ENCODE measurements at regions not wholly inside any gene's neighbourhood (a gene's known extent, or its start where the extent isn't known, plus 50 kb on each side); places are given as distances from the start of the nearest gene placed in this dataset.

- no peaks in the 10 kb centered on the region for H3K9me2 ChIP-seq (replicated peaks; ENCODE audit: insufficient read depth)
- H3K4me3 ChIP-seq = no peak overlapping the region
- H3K4me2 ChIP-seq = no peak overlapping the region
- H3K79me2 ChIP-seq = no peaks in the 10 kb centered on the region
- no peak overlapping the region for H3K27ac ChIP-seq
- no peaks in the 10 kb centered on the region for H3K9me3 ChIP-seq (ENCODE audit: low read depth)
- H4K20me1 ChIP-seq (ENCODE audit: insufficient read depth, poor library complexity, severe bottlenecking) = no peaks in the 10 kb centered on the region
- no peak for DNase-seq (ENCODE audit: low spot score)
- no peaks in the 10 kb centered on the region for H3K4me1 ChIP-seq (ENCODE audit: insufficient read depth)
- no peak for TF ChIP-seq EZH2 (IDR thresholded peaks at IDR 0.05; ENCODE audit: borderline replicate concordance)
- TF ChIP-seq CTCF (IDR thresholded peaks at IDR 0.05; ENCODE audit: poor library complexity) = no peak
- no peak for TF ChIP-seq EZH2phosphoT487 (IDR thresholded peaks at IDR 0.05; ENCODE audit: low read depth, severe bottlenecking, unreplicated experiment)
- no peaks in the 10 kb centered on the region for H3K36me3 ChIP-seq (replicated peaks; ENCODE audit: insufficient read depth, low read depth)
- 95% methylated on average over 1 of the region's 1 CpG for whole genome bisulfite sequencing (ENCODE audit: low lambda C conversion rate, missing lambda C conversion rate)
- H3K27me3 ChIP-seq = no peaks in the 10 kb centered on the region
- H2AFZ ChIP-seq = no peak overlapping the region
These were observed 137.5 kb upstream of the BACH2 start for GRCh38 chr6:90434094-90434493.

- Histone ChIP-seq H3K27ac (no peak overlapping the region), H3K9me2 (replicated peaks; ENCODE audit: insufficient read depth) (no peaks in the 10 kb centered on the region), H3K4me3 (no peak overlapping the region), H3K79me2 (no peaks in the 10 kb centered on the region), H2AFZ (no peak overlapping the region), H4K20me1 (ENCODE audit: insufficient read depth, poor library complexity, severe bottlenecking) (no peaks in the 10 kb centered on the region), H3K4me1 (ENCODE audit: insufficient read depth) (no peaks in the 10 kb centered on the region), H3K9me3 (ENCODE audit: low read depth) (no peaks in the 10 kb centered on the region), H3K27me3 (no peaks in the 10 kb centered on the region), H3K36me3 (replicated peaks; ENCODE audit: insufficient read depth, low read depth) (no peaks in the 10 kb centered on the region), H3K4me2 (no peak overlapping the region)
- no peak for DNase-seq (ENCODE audit: low spot score)
- TF ChIP-seq EZH2phosphoT487 (IDR thresholded peaks at IDR 0.05; ENCODE audit: low read depth, severe bottlenecking, unreplicated experiment) = no peak
- TF ChIP-seq EZH2 (IDR thresholded peaks at IDR 0.05; ENCODE audit: borderline replicate concordance) = no peak
These were observed 136.3 kb upstream of the BACH2 start for GRCh38 chr6:90432937-90433336.

- DNase-seq (ENCODE audit: low spot score) = no peak
- H3K27me3 ChIP-seq = no peaks in the 10 kb centered on the region
- no peaks in the 10 kb centered on the region for H3K9me2 ChIP-seq (replicated peaks; ENCODE audit: insufficient read depth)
- H4K20me1 ChIP-seq (ENCODE audit: insufficient read depth, poor library complexity, severe bottlenecking) = no peaks in the 10 kb centered on the region
- no peaks in the 10 kb centered on the region for H3K79me2 ChIP-seq
- H2AFZ ChIP-seq = no peak overlapping the region
- no peaks in the 10 kb centered on the region for H3K9me3 ChIP-seq (ENCODE audit: low read depth)
- H3K36me3 ChIP-seq (replicated peaks; ENCODE audit: insufficient read depth, low read depth) = no peaks in the 10 kb centered on the region
- no peak overlapping the region for H3K4me3 ChIP-seq
- TF ChIP-seq EZH2phosphoT487 (IDR thresholded peaks at IDR 0.05; ENCODE audit: low read depth, severe bottlenecking, unreplicated experiment) = no peak
- no peak for TF ChIP-seq EZH2 (IDR thresholded peaks at IDR 0.05; ENCODE audit: borderline replicate concordance)
- TF ChIP-seq CTCF (IDR thresholded peaks at IDR 0.05; ENCODE audit: poor library complexity) = no peak
- H3K4me1 ChIP-seq (ENCODE audit: insufficient read depth) = no peaks in the 10 kb centered on the region
- H3K4me2 ChIP-seq = no peak overlapping the region
- no peak overlapping the region for H3K27ac ChIP-seq
- 92% methylated on average over 3 of the region's 3 CpGs for WGBS (ENCODE audit: low lambda C conversion rate, missing lambda C conversion rate)
These were observed 135.6 kb upstream of the BACH2 start for GRCh38 chr6:90432041-90432775.

- H3K9me3 ChIP-seq (ENCODE audit: low read depth) = no peaks in the 10 kb centered on the region
- H3K36me3 ChIP-seq (replicated peaks; ENCODE audit: insufficient read depth, low read depth) = no peaks in the 10 kb centered on the region
- H3K4me3 ChIP-seq = no peak overlapping the region
- no peaks in the 10 kb centered on the region for H3K9me2 ChIP-seq (replicated peaks; ENCODE audit: insufficient read depth)
- no peaks in the 10 kb centered on the region for H3K79me2 ChIP-seq
- no peaks in the 10 kb centered on the region for H3K27me3 ChIP-seq
- H2AFZ ChIP-seq = no peak overlapping the region
- H4K20me1 ChIP-seq (ENCODE audit: insufficient read depth, poor library complexity, severe bottlenecking) = no peaks in the 10 kb centered on the region
- H3K4me1 ChIP-seq (ENCODE audit: insufficient read depth) = no peaks in the 10 kb centered on the region
- TF ChIP-seq CTCF (IDR thresholded peaks at IDR 0.05; ENCODE audit: poor library complexity) (no peak), EZH2 (IDR thresholded peaks at IDR 0.05; ENCODE audit: borderline replicate concordance) (no peak), EZH2phosphoT487 (IDR thresholded peaks at IDR 0.05; ENCODE audit: low read depth, severe bottlenecking, unreplicated experiment) (no peak)
- no peak for DNase-seq (ENCODE audit: low spot score)
- H3K4me2 ChIP-seq = no peak overlapping the region
- no peak overlapping the region for H3K27ac ChIP-seq
These were observed 134.9 kb upstream of the BACH2 start for GRCh38 chr6:90431576-90431975.

Data from hepatocyte (in vitro differentiated cells).